HG02759 (cell line): ENCODE measurements at regions not wholly inside any gene's neighbourhood (a gene's known extent, or its start where the extent isn't known, plus 50 kb on each side); places are given as distances from the start of the nearest gene placed in this dataset.
"Not testable (repeated sequence)": the region's sequence is repeated elsewhere in the genome, so short reads cannot be mapped to it uniquely, and the experiment has no call there.

Experiments used
- ATAC-seq: cut with Tn5 transposase; IDR thresholded peaks from one replicate; pipeline ENCODE4 v1.9.1; 2021; ENCODE audit warnings: mild to moderate bottlenecking, moderate library complexity; ENCODE audit not compliant: unreplicated experiment

GRCh38 chr7:66456431-66456830, 172.2 kb upstream of the KCTD7 start:
- ATAC-seq = not testable (repeated sequence)

- not testable (repeated sequence) for ATAC-seq
Measured at GRCh38 chr7:66458991-66459390, 169.7 kb upstream of the KCTD7 start.

GRCh38 chr7:66459783-66460413, 168.8 kb upstream of the KCTD7 start:
- ATAC-seq = not testable (repeated sequence)

- ATAC-seq = no peak
Measured at GRCh38 chr7:66460921-66461361, 167.7 kb upstream of the KCTD7 start.

GRCh38 chr7:66461397-66461796, 167.3 kb upstream of the KCTD7 start:
- ATAC-seq = not testable (repeated sequence)

- not testable (repeated sequence) for ATAC-seq
Measured at GRCh38 chr7:66462831-66463230, 165.8 kb upstream of the KCTD7 start.

GRCh38 chr7:66464059-66464458, 164.6 kb upstream of the KCTD7 start:
- ATAC-seq = peak; percentile 49

GRCh38 chr7:66466081-66466600, 162.5 kb upstream of the KCTD7 start:
- no peak for ATAC-seq

- no peak for ATAC-seq
Measured at GRCh38 chr7:66467887-66468286, 160.8 kb upstream of the KCTD7 start.

- not testable (repeated sequence) for ATAC-seq
Measured at GRCh38 chr7:66473064-66473463, 155.6 kb upstream of the KCTD7 start.

- ATAC-seq = no peak
Measured at GRCh38 chr7:66474441-66474840, 154.2 kb upstream of the KCTD7 start.

- ATAC-seq = not testable (repeated sequence)
Measured at GRCh38 chr7:66476056-66476455, 152.6 kb upstream of the KCTD7 start.

- ATAC-seq = not testable (repeated sequence)
Measured at GRCh38 chr7:66477822-66478397, 150.8 kb upstream of the KCTD7 start.

GRCh38 chr7:66481229-66481628, 147.5 kb upstream of the KCTD7 start:
- ATAC-seq = not testable (repeated sequence)

GRCh38 chr7:66489065-66489464, 139.6 kb upstream of the KCTD7 start:
- not testable (repeated sequence) for ATAC-seq

- not testable (repeated sequence) for ATAC-seq
Measured at GRCh38 chr7:66489741-66490140, 138.9 kb upstream of the KCTD7 start.

- not testable (repeated sequence) for ATAC-seq
Measured at GRCh38 chr7:66490979-66491378, 137.7 kb upstream of the KCTD7 start.

- not testable (repeated sequence) for ATAC-seq
Measured at GRCh38 chr7:66492405-66492804, 136.3 kb upstream of the KCTD7 start.

- peak; percentile 97 for ATAC-seq
Measured at GRCh38 chr7:66493235-66494205, 135.2 kb upstream of the KCTD7 start.

GRCh38 chr7:66497346-66497745, 131.3 kb upstream of the KCTD7 start:
- no peak for ATAC-seq

GRCh38 chr7:66500087-66500486, 128.6 kb upstream of the KCTD7 start:
- no peak for ATAC-seq
